ENCODE measurements at regions not wholly inside any gene's neighbourhood (a gene's known extent, or its start where the extent isn't known, plus 50 kb on each side); places are given as distances from the start of the nearest gene placed in this dataset.

GRCh38 chr21:38716942-38717341, 88.8 kb upstream of the ETS2 start:
- no peak for TF ChIP-seq CTCF (conservative IDR thresholded peaks at IDR 0.05; ENCODE audit: low read depth, low read length)
- no peak overlapping the region for H3K4me3 ChIP-seq (ENCODE audit: low read depth, low read length)
- DNase-seq (ENCODE audit: low read depth): peak; percentile 21

- no peak for DNase-seq (ENCODE audit: low read depth)
- H3K4me3 ChIP-seq (ENCODE audit: low read depth, low read length): no peak overlapping the region
- no peak for TF ChIP-seq CTCF (conservative IDR thresholded peaks at IDR 0.05; ENCODE audit: low read depth, low read length)
These were observed 87.2 kb upstream of the ETS2 start for GRCh38 chr21:38718481-38718880.

- no peak overlapping the region for H3K4me3 ChIP-seq (ENCODE audit: low read depth, low read length)
- DNase-seq (ENCODE audit: low read depth): no peak
- TF ChIP-seq CTCF (conservative IDR thresholded peaks at IDR 0.05; ENCODE audit: low read depth, low read length): no peak
These were observed 85.7 kb upstream of the ETS2 start for GRCh38 chr21:38720074-38720473.

- no peak for DNase-seq (ENCODE audit: low read depth)
- no peak for TF ChIP-seq CTCF (conservative IDR thresholded peaks at IDR 0.05; ENCODE audit: low read depth, low read length)
- no peak overlapping the region for H3K4me3 ChIP-seq (ENCODE audit: low read depth, low read length)
These were observed 84.7 kb upstream of the ETS2 start for GRCh38 chr21:38721055-38721454.

- TF ChIP-seq CTCF (conservative IDR thresholded peaks at IDR 0.05; ENCODE audit: low read depth, low read length): no peak
- no peak overlapping the region for H3K4me3 ChIP-seq (ENCODE audit: low read depth, low read length)
- peak; percentile 72 for DNase-seq (ENCODE audit: low read depth)
These were observed 83.8 kb upstream of the ETS2 start for GRCh38 chr21:38721958-38722357.

- TF ChIP-seq CTCF (conservative IDR thresholded peaks at IDR 0.05; ENCODE audit: low read depth, low read length): no peak
- no peak for DNase-seq (ENCODE audit: low read depth)
These were observed 80.3 kb upstream of the ETS2 start for GRCh38 chr21:38725196-38726157.

GRCh38 chr21:38726482-38726881, 79.2 kb upstream of the ETS2 start:
- no peak for DNase-seq (ENCODE audit: low read depth)
- no peak for TF ChIP-seq CTCF (conservative IDR thresholded peaks at IDR 0.05; ENCODE audit: low read depth, low read length)
- no peak overlapping the region for H3K4me3 ChIP-seq (ENCODE audit: low read depth, low read length)

More at GRCh38 chr21:38725196-38726157, 80.3 kb upstream of the ETS2 start:
- H3K4me3 ChIP-seq (ENCODE audit: low read depth, low read length): no peak overlapping the region
